ENCODE measurements at regions not wholly inside any gene's neighbourhood (a gene's known extent, or its start where the extent isn't known, plus 50 kb on each side); places are given as distances from the start of the nearest gene placed in this dataset.

GRCh38 chr12:124498275-124499189, 68.9 kb downstream of the NCOR2 start:
- ATAC-seq (peak; percentile 4 to 34 (median 15)), DNase-seq (peak; percentile 21 to 49)
- H3K27me3 ChIP-seq = no peaks in the 10 kb centered on the region
- intact Hi-C loops (cut with DNase I) = loop anchor here in 1 of 10 donors (5.0 to 10.0 kb wide), 2 partner anchors 116 to 156 kb away; no protein-coding TSS in a partner anchor
- H3K27ac ChIP-seq = peak overlapping the region in 9 of 10 donors; percentile 55 to 88 (median 73)
- no peak for TF ChIP-seq CTCF (IDR thresholded peaks at IDR 0.05)
- peaks cover 0 to 18% (median 9%) of the 10 kb centered on the region in 9 donors for H3K36me3 ChIP-seq
- peak overlapping the region in 2 of 10 donors; percentile 1 to 8 for H3K4me3 ChIP-seq
- WGBS, 2 donors = 28 to 30% methylated on average over 24 of the region's 24 CpGs
- H3K9me3 ChIP-seq = no peaks in the 10 kb centered on the region
- peaks cover 33 to 97% (median 77%) of the 10 kb centered on the region in 9 donors for H3K4me1 ChIP-seq

GRCh38 chr12:124497658-124498057, 69.8 kb downstream of the NCOR2 start:
- peak overlapping the region in 9 of 10 donors; percentile 55 to 88 (median 73) for H3K27ac ChIP-seq
- no peaks in the 10 kb centered on the region for H3K27me3 ChIP-seq
- 34 to 44% methylated on average over 7 of the region's 7 CpGs for WGBS, 2 donors
- peak overlapping the region in 2 of 10 donors; percentile 1 to 3 for H3K4me3 ChIP-seq
- intact Hi-C loops (cut with DNase I) = loop anchor here in 1 of 10 donors (5.0 to 10.0 kb wide), 2 partner anchors 115 to 157 kb away; no protein-coding TSS in a partner anchor
- TF ChIP-seq CTCF (IDR thresholded peaks at IDR 0.05) = no peak
- DNase-seq (peak; percentile 72 to 83), ATAC-seq (peak; percentile 62 to 82 (median 78))
- peaks cover 0 to 27% (median 9%) of the 10 kb centered on the region in 9 donors for H3K36me3 ChIP-seq
- H3K9me3 ChIP-seq = no peaks in the 10 kb centered on the region
- peaks cover 33 to 99% (median 82%) of the 10 kb centered on the region in 9 donors for H3K4me1 ChIP-seq

GRCh38 chr12:124497039-124497438, 70.4 kb downstream of the NCOR2 start:
- peak in 1 of 2 donors; percentile 34 for DNase-seq
- no peak for TF ChIP-seq CTCF (IDR thresholded peaks at IDR 0.05)

GRCh38 chr12:124496584-124496983, 70.8 kb downstream of the NCOR2 start:
- no peak for TF ChIP-seq CTCF (IDR thresholded peaks at IDR 0.05)
- DNase-seq = peak in 1 of 2 donors; percentile 13
- 77 to 86% methylated on average over 3 of the region's 3 CpGs for WGBS, 2 donors

More at GRCh38 chr12:124497039-124497438, 70.4 kb downstream of the NCOR2 start:
- Histone ChIP-seq H3K4me3 (peak overlapping the region in 1 of 10 donors; percentile 3), H3K27me3 (no peaks in the 10 kb centered on the region), H3K4me1 (peaks cover 33 to 99% (median 83%) of the 10 kb centered on the region in 9 donors), H3K36me3 (peaks cover 0 to 33% (median 9%) of the 10 kb centered on the region in 9 donors), H3K9me3 (no peaks in the 10 kb centered on the region), H3K27ac (peak overlapping the region in 9 of 10 donors; percentile 55 to 88 (median 73))
- WGBS, 2 donors = 38 to 56% methylated on average over 13 of the region's 13 CpGs
- intact Hi-C loops (cut with DNase I) = loop anchor here in 1 of 10 donors (5.0 to 10.0 kb wide), 2 partner anchors 115 to 158 kb away; no protein-coding TSS in a partner anchor
- peak in 3 of 8 donors; percentile 4 to 45 (median 13) for ATAC-seq

More at GRCh38 chr12:124496584-124496983, 70.8 kb downstream of the NCOR2 start:
- H3K27me3 ChIP-seq = no peaks in the 10 kb centered on the region
- ATAC-seq = no peak
- H3K9me3 ChIP-seq = no peaks in the 10 kb centered on the region
- peak overlapping the region in 8 of 10 donors; percentile 55 to 88 (median 74) for H3K27ac ChIP-seq
- intact Hi-C loops (cut with DNase I) = loop anchor here in 1 of 10 donors (5.0 to 10.0 kb wide), 2 partner anchors 114 to 158 kb away; no protein-coding TSS in a partner anchor
- peaks cover 33 to 99% (median 83%) of the 10 kb centered on the region in 9 donors for H3K4me1 ChIP-seq
- H3K4me3 ChIP-seq = no peak overlapping the region
- peaks cover 0 to 38% (median 9%) of the 10 kb centered on the region in 9 donors for H3K36me3 ChIP-seq

Measured in heart right ventricle (tissue), 16 donors.